ENCODE measurements at regions not wholly inside any gene's neighbourhood (a gene's known extent, or its start where the extent isn't known, plus 50 kb on each side); places are given as distances from the start of the nearest gene placed in this dataset.
A peak's percentile ranks its signal among the peaks of the same experiment; 100 is the strongest.
"Not testable (repeated sequence)": the region's sequence is repeated elsewhere in the genome, so short reads cannot be mapped to it uniquely, and the experiment has no call there.

DNA sequence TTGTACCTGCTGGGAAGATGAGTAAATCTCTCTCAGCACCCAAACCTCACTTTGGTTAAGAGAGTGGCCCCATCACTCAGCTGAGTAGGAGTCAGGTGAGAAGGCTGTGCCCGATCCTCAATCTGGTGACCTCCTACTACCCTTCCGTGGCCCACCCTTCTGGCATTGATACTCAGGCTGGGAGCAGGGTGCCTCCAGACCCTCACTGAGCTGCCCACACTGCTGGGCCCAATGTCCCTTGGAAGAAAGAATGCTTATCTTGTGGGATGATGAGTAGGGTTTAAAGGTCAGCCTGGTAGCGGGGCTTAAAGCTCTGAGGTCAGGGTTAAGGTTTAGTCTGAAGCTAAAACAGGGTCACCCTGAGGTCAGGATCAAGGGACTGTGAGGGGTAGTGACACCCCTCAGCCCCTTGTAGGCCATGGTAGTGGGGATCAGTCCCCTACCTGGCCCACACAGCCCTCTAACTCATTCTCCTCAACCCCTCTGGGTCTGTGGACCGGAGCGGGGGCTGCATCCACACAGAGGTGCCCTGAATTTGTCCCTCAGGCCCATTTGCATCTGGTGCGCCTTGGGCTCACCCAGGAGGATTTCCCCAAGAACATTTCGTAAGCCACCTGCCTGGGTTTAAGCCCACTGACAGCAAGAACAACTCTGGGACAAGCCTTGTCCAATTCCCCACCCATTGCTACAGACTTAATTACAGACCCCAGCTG, 123.8 kb downstream of the CYP26B1 start:
- H3K4me1 ChIP-seq (ENCODE audit: control insufficient read depth in 2 of 3, insufficient read depth in 2 of 3, low read depth in 1 of 3, low read length in 3 of 3) = no peaks in the 10 kb centered on the region
- no peak overlapping the region for H3K4me3 ChIP-seq (ENCODE audit: low read length in 3 of 3)
- H3K27ac ChIP-seq (ENCODE audit: low read depth in 2 of 2, low read length in 2 of 2) = no peak overlapping the region
- H3K9ac ChIP-seq (ENCODE audit: low read length in 3 of 3) = no peak overlapping the region
- TF ChIP-seq, protein P1, sequence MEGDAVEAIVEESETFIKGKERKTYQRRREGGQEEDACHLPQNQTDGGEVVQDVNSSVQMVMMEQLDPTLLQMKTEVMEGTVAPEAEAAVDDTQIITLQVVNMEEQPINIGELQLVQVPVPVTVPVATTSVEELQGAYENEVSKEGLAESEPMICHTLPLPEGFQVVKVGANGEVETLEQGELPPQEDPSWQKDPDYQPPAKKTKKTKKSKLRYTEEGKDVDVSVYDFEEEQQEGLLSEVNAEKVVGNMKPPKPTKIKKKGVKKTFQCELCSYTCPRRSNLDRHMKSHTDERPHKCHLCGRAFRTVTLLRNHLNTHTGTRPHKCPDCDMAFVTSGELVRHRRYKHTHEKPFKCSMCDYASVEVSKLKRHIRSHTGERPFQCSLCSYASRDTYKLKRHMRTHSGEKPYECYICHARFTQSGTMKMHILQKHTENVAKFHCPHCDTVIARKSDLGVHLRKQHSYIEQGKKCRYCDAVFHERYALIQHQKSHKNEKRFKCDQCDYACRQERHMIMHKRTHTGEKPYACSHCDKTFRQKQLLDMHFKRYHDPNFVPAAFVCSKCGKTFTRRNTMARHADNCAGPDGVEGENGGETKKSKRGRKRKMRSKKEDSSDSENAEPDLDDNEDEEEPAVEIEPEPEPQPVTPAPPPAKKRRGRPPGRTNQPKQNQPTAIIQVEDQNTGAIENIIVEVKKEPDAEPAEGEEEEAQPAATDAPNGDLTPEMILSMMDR (IDR thresholded peaks at IDR 0.05; ENCODE audit: borderline replicate concordance, extremely low read depth, insufficient read depth) = no peak
- FAIRE-seq = no peak
- no peaks in the 10 kb centered on the region for H3K36me3 ChIP-seq (ENCODE audit: control insufficient read depth in 2 of 3, insufficient read depth in 3 of 3, low read length in 3 of 3)
- peak in 1 of 5 donors; percentile 13 for DNase-seq
- no peaks in the 10 kb centered on the region for H3K27me3 ChIP-seq (ENCODE audit: control insufficient read depth, insufficient read depth, low read length)
- H3K9me3 ChIP-seq (ENCODE audit: control insufficient read depth in 2 of 3, insufficient read depth in 1 of 3, low read length in 3 of 3) = no peaks in the 10 kb centered on the region
- intact Hi-C loops (cut with DNase I) = no loop called here

DNA sequence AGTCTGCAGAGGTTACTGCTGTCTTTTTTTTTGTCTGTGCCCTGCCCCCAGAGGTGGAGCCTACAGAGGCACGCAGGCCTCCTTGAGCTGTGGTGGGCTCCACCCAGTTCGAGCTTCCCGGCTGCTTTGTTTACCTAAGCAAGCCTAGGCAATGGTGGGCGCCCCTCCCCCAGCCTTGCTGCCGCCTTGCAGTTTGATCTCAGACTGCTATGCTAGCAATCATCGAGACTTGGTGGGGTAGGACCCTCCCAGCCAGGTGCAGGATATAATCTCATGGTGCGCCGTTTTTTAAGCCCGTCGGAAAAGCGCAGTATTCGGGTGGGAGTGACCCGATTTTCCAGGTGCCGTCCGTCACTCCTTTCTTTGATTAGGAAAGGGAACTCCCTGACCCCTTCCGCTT, 126.3 kb downstream of the CYP26B1 start:
- H3K27me3 ChIP-seq (ENCODE audit: control insufficient read depth, insufficient read depth, low read length); H3K9me3 ChIP-seq (ENCODE audit: control insufficient read depth in 2 of 3, insufficient read depth in 1 of 3, low read length in 3 of 3); H3K4me3 ChIP-seq (ENCODE audit: low read length in 3 of 3); H3K27ac ChIP-seq (ENCODE audit: low read depth in 2 of 2, low read length in 2 of 2); FAIRE-seq; H3K36me3 ChIP-seq (ENCODE audit: control insufficient read depth in 2 of 3, insufficient read depth in 3 of 3, low read length in 3 of 3); H3K4me1 ChIP-seq (ENCODE audit: control insufficient read depth in 2 of 3, insufficient read depth in 2 of 3, low read depth in 1 of 3, low read length in 3 of 3); H3K9ac ChIP-seq (ENCODE audit: low read length in 3 of 3); intact Hi-C loops (cut with DNase I); DNase-seq: not testable (repeated sequence)

DNA sequence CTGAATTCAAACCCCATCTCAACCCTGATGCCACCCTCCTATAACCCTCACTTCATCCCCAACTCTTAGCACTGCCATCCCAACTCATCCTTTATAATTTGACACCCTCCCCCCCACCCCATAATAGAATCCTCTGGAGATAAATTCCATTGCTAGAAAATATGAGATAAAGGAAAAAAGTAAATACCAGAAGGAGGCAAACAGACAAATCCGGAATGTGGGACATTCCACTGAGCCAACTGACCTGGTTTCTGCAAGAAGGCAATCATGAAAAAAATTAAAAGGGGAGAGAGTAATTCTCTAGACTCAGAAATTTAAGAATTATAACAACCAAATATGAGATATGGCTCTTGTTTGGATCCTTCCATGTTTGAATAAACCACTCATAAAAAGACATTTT, 132.4 kb downstream of the CYP26B1 start:
- Histone ChIP-seq H3K4me3 (ENCODE audit: low read length in 3 of 3) (no peak overlapping the region), H3K36me3 (ENCODE audit: control insufficient read depth in 2 of 3, insufficient read depth in 3 of 3, low read length in 3 of 3) (no peaks in the 10 kb centered on the region), H3K27ac (ENCODE audit: low read depth in 2 of 2, low read length in 2 of 2) (no peak overlapping the region), H3K9me3 (ENCODE audit: control insufficient read depth in 2 of 3, insufficient read depth in 1 of 3, low read length in 3 of 3) (no peaks in the 10 kb centered on the region), H3K9ac (ENCODE audit: low read length in 3 of 3) (no peak overlapping the region), H3K4me1 (ENCODE audit: control insufficient read depth in 2 of 3, insufficient read depth in 2 of 3, low read depth in 1 of 3, low read length in 3 of 3) (no peaks in the 10 kb centered on the region), H3K27me3 (ENCODE audit: control insufficient read depth, insufficient read depth, low read length) (peaks cover 3% of the 10 kb centered on the region)
- intact Hi-C loops (cut with DNase I) = no loop called here
- no peak for DNase-seq
- TF ChIP-seq, protein P1 (IDR thresholded peaks at IDR 0.05; ENCODE audit: borderline replicate concordance, extremely low read depth, insufficient read depth) = no peak
- no peak for FAIRE-seq

DNA sequence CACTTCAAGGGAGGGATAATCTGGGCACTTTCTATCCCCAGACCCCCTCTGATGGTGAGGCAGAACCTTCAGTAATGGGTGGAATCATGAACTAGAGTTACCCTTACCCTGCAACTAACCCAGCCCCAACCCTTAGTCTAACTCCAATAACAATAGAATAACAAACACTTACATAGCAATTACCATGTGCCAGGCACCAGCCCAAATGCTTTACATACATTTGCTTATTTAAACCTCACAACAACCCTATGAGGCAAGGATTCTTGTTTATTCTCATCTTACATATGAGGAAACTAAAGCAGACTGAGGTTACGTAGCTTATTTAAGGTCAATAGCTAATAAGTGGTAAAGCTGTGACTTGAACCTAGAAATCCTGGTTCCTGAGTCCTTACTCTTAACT, 132.8 kb downstream of the CYP26B1 start:
- no peaks in the 10 kb centered on the region for H3K4me1 ChIP-seq (ENCODE audit: control insufficient read depth in 2 of 3, insufficient read depth in 2 of 3, low read depth in 1 of 3, low read length in 3 of 3)
- TF ChIP-seq, protein P1 (IDR thresholded peaks at IDR 0.05; ENCODE audit: borderline replicate concordance, extremely low read depth, insufficient read depth) = no peak
- no peak overlapping the region for H3K4me3 ChIP-seq (ENCODE audit: low read length in 3 of 3)
- DNase-seq (no peak), FAIRE-seq (no peak)
- no peaks in the 10 kb centered on the region for H3K36me3 ChIP-seq (ENCODE audit: control insufficient read depth in 2 of 3, insufficient read depth in 3 of 3, low read length in 3 of 3)
- H3K9ac ChIP-seq (ENCODE audit: low read length in 3 of 3) = no peak overlapping the region
- peaks cover 3% of the 10 kb centered on the region for H3K27me3 ChIP-seq (ENCODE audit: control insufficient read depth, insufficient read depth, low read length)
- no peak overlapping the region for H3K27ac ChIP-seq (ENCODE audit: low read depth in 2 of 2, low read length in 2 of 2)
- H3K9me3 ChIP-seq (ENCODE audit: control insufficient read depth in 2 of 3, insufficient read depth in 1 of 3, low read length in 3 of 3) = no peaks in the 10 kb centered on the region
- intact Hi-C loops (cut with DNase I) = no loop called here
